HG03442 (cell line): ENCODE measurements at regions not wholly inside any gene's neighbourhood (a gene's known extent, or its start where the extent isn't known, plus 50 kb on each side); places are given as distances from the start of the nearest gene placed in this dataset.

Experiments used
- ATAC-seq: cut with Tn5 transposase; IDR thresholded peaks from one replicate; pipeline ENCODE4 v1.9.1; 2021; ENCODE audit warnings: mild to moderate bottlenecking, moderate library complexity; ENCODE audit not compliant: unreplicated experiment

DNA sequence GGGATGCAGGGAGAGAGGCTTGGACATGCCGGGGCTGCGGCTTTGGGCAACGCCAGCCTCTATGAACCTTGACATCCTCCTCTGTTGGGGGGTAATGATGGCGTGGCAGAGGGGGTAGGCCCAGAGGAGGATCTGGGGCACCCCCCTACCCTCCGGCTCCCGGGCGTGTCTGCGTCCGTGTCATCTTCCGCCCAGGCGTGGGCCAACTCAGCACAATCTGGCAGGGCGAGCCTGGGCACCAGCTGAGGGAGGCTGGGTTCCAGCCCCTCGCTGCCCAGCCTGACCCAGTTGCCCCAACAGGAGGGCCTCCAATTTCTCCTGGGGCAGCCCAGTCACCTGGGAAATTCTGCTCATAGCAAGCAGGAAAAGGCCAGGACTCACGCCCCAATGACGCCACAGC lies 62.9 kb upstream of the IL17B start:
- no peak for ATAC-seq

DNA sequence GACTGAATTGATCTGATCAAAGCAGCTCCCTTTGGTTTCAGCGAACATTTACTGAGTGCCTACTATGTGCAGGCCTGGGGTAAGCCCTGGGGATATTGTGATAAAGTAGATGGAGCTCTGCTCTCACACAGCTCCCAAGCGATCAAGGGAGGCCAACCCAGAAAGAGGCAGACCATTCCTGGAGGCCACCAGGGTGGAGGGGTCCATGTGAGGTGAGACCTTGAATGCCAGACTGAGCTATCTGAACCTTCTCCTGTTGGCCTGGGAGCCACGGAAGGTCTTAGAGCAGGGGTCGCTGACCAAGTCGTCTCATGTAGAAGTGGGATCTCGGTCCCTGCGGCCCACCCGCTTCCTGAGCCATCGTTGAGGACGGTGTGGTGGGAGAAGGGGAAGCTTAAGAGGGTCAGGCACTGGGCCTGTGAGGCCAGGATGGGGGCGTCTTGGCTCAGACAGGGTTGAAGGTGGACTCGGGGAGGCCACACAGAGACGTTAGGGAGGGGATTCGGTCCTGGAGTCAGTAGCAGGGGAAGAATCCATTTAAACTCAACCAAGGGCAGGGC lies 62.2 kb upstream of the IL17B start:
- no peak for ATAC-seq

DNA sequence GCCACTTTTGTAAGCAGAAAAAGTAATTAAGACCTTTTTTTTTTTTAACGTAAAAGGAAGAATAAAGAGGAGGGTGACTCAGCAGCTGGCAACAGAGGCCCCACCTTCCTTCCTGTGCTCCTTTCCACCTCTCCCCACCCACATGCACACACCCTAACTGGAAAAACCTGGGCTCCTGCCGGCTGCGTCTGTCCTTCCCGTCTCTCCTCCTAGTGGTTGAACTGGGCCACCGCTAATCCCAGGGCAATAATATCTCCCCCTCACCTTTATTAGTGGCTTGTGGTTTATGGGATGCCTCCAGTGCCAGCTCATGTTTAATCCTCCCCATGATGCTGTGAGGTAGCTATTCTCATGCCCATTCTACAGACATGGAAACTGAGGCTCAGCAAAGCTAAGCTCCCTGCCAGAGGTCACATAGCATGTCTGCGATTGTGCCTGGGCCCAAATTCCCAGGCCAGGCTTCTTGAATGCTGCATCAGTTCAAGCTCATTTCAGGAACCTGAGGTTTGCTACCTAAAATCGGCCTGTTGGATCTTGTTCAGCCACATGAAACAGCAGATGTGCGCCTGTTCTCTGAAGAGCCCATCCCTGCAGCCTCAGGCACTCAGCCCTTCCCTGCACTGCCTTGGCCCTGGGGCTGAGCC lies 60.9 kb upstream of the IL17B start:
- ATAC-seq: no peak

DNA sequence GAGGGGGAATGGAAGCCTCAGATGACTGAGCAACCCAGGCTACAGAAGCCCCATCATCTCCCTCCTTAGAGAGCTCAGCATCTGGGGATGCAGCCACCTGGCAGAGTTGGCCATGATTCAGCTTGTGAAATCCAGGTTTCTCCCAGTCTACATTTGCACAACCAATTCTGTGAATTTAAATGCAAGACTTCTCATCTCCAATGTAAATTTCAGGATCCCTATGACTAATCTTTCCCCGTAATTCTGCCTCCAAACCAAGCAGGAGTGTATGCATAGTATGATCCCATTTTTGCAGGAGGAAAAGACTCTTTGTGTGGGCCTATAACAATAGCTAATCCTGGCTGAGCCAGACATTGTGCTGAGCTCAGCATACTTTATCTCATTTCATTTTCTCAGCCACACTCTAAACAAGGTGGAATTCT lies 59.6 kb upstream of the IL17B start:
- ATAC-seq: no peak

DNA sequence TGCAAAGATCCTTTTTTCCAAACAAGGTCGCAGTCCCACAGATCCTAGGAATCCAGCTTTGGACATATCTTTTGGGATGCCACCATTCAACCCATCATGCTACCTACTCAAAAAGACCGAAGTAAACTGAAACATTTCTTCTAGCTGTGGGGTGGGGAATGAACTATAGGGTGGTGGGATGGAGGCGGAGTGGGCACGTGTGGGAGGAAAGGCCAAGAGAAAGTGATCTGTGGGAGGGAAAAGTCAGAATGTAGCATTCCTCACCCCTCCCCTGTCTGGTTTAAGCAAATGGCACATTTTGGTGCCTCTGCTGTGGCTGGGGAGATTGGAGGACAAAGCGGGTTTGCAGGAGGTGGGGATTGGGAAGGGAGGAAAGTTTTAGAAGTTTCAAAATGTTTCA lies 59.2 kb upstream of the IL17B start:
- ATAC-seq: no peak

DNA sequence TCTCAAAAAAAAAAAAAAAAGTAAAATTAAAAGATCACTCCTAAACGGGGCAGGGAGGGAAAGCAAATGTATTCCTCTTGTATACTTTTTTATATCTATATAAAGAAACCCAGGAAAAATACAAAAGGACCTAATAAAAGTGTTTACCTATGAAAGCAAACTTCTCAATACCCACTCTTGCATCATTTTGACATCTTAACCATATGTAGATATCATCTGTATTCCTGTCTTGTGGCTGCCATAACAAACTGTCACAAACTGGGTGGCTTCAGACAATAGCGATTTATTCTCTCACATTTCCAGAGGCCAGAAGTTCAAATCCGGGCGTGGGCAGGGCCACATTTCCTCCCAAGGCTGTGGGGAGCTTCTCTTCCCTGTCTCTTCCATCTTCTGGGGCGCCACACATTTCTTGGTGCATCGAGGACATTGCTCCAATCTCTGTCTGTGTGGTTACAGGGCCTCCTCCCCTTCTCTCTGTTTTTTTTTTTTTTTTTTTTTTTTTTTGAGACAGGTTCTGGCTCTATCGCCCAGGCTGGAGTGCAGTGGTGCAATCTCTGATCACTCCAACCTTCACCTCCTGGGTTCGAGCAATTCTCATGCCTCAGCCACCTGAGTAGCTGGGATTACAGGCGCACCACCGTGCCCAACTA lies 58.4 kb upstream of the IL17B start:
- ATAC-seq: no peak

DNA sequence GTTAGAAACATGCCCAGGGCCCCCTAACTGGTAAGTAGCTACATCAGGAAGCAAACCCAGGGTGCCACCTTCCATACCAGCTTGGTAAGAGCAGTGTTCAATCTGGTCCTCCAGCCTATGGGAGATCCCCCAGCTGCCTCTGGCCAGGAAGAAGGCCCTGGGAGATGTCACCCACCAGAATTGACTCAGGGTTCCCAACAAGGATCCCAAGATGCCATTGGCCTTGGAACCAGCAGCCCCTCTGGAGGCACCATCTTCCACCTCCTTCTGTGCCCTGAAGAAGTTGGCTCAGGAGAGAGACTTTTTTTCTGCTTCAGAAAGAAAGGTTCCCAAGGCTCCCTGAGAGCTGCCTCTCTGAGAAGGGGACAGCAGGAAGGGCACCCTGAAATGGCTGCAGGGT lies 56.6 kb upstream of the IL17B start:
- ATAC-seq: no peak

DNA sequence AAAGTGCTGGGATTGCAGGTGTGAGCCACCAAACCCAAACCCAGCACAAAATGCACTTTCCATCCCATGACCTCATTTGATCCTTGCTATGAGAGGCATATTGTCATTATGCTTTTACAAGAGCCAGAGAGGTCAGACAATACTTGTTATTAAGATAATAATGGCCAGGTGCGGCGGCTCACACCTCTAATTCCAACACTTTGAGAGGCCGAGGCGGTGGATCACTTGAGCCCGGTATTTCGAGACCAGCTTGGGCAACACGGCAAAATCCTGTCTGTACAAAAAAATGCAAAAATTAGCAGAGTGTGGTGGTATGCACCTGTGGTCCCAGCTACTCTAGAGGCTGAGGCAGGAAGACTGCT lies 55.9 kb upstream of the IL17B start:
- no peak for ATAC-seq

DNA sequence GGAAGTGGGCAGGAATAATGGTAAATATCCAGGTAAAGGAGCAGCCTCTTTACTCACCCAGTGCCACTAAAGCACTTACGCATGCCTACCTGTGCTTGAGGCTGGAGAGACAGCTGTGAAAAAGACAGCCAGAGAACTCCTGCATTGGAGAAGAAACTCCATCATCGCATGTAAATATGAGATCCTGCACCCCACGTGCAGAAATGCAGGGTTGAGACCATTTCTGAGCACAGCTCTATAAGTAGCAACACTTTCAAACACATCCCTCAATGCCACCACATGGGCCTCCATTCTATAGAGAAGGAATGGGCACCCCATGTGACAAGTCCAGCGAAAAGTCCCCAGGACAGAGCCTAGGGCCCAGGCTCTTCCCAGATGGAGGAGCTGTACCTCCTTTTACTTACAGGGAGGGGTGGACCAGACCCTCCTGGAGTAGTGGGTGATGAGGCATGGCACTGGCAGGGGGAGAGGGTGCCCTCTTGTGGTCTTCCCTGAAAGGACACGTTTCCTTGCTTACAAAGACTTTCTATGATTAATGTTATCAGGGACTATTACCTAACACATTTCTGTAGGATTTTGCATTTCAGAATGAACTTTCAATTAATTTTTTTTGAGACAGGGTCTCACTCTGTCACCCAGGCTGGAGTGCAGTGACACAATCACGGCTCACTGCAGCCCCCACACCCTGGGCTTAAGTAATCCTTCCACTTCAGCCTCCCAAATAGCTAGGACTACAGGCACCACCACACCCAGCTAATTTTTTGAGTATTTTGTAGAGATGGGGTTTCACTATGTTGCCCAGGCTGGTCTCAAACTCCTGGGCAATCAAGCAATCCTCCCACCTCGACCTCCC lies 55.3 kb upstream of the IL17B start:
- peak; percentile 53 for ATAC-seq

DNA sequence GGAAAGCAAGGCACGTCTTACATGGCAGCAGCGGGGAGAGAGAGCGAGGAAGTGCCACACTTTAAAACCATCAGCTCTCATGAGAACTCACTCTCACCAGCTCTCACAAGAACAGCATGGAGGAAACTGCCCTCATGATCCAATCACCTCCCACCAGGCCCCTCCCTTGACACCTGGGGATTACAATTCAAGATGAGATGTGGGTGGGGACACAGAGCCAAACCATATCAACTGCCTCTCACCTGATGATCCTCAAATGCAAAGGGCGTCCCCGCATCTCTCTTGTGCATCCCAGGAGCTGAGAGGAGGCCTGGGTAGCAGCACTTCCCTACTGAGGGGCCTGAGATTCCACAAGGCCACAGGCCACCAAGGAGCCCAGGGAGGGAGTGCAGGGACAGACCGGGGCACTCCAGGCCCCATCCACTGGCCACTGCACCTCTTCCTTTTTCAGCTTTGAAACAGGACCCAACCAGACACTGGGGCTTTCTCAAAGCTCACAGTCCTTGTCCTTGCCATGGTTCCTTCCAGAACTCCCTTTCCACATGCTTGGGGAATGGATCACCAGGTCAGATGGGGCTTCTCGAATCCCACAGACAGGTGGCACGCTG lies 54.5 kb upstream of the IL17B start:
- ATAC-seq: no peak

DNA sequence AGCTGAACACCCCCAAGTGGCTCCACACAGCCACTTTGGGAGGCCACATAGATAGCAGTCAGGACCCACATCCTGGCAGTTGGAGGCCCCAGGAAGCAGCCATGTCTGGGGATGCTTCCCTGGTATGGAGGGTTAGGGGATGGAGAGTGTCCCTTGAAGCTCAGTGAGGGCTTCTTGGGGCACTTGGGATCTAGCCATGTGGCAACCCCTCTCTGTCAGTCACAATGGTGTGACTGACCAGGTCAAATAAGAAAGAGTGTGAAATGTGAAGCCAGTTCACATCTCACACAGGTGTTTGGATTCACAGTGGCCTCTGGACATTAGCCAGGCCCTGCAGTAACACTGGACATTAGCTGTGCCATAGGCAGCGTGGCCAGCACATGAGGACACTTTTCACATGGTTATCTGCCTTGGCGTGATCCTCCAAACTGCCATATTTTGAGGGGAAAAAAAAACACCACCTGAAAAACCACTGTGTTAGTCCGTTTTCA lies 53.9 kb upstream of the IL17B start:
- ATAC-seq: no peak

DNA sequence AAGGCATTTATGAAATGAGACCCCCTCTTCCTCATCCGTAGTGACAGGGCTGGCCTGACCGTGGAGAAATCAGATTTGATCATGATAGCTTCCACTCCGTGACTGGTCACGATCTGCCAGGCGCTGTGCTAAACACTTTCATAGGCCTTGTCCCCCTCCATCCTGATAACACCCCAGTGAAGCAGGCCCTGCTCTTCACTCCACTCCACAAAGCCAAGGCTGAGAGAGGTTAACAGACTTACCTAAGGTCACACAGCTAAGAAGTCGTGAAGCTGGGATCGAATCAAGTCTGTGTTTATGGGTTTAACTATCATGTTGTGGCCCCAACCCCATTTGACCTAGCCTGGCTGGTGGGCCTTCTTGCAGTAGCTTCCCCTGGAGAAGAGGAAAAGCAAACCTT lies 53.3 kb upstream of the IL17B start:
- no peak for ATAC-seq

DNA sequence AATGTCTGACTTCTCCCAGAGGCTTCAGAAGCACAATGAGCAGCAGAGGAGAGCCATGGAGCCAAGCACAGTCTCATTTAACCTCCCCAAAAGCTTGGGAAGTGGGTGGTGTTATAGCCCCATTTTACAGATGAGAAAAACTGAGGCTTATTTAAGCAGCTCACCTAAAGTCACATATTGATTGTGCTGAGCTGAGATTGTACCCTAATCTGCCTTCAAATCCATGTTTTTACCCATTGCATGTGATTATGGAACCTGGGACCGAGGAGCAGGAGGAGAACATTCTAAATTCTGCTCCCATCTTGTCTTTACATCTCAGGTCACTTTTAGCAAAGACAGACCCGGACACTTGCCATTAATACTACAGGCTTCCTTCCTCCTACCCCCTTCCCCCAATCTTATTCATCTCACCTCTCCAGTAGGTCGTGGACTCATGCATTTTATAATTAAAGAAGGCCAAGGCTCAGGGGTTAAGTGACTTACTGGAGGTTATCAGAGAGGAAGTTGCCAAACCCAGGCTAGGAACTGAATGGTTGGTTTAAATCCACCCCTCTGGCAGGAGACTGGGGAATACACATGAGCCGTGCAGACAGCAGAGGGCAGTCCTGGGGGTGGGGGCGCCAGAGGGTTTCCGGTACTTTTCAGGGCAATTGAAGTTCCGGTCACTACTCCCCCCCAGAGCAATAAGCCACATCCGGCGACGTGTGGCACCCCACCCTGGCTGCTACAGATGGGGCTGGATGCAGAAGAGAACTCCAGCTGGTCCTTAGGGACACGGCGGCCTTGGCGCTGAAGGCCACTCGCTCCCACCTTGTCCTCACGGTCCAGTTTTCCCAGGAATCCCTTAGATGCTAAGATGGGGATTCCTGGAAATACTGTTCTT lies 51.0 kb upstream of the IL17B start:
- ATAC-seq: no peak
